IMR-90 (cell line): ENCODE measurements at regions not wholly inside any gene's neighbourhood (a gene's known extent, or its start where the extent isn't known, plus 50 kb on each side); places are given as distances from the start of the nearest gene placed in this dataset.
"Not testable (repeated sequence)": the region's sequence is repeated elsewhere in the genome, so short reads cannot be mapped to it uniquely, and the experiment has no call there.

Experiments used
- CEBPB ChIP-seq: IDR thresholded peaks from 2 replicates; pipeline ENCODE4 v1.6.1; 2012; ENCODE audit warnings: low read depth, low read length, improper control_type of control experiment
- FOS ChIP-seq: fragments of 150-350 bp; IDR thresholded peaks from 2 replicates; pipeline ENCODE4 v1.6.1; 2016; ENCODE audit warnings: low read depth, low read length
- MXI1 ChIP-seq: IDR thresholded peaks from 2 replicates; pipeline ENCODE4 v1.6.1; 2012; ENCODE audit warnings: low read depth, mild to moderate bottlenecking, low read length, moderate library complexity, borderline replicate concordance
- POLR2A ChIP-seq: IDR thresholded peaks from 2 replicates; pipeline ENCODE4 v1.6.1; 2012; ENCODE audit warnings: mild to moderate bottlenecking, low read depth, low read length
- RAD21 ChIP-seq: IDR thresholded peaks from 2 replicates; pipeline ENCODE4 v1.6.1; 2012; ENCODE audit warnings: low read length, improper control_type of control experiment
- RCOR1 ChIP-seq: IDR thresholded peaks from 2 replicates; pipeline ENCODE4 v1.6.1; 2012; ENCODE audit warnings: mild to moderate bottlenecking, low read length, improper control_type of control experiment; ENCODE audit not compliant: insufficient replicate concordance
- RFX5 ChIP-seq: IDR thresholded peaks from 2 replicates; pipeline ENCODE4 v1.8.0; 2012; ENCODE audit warnings: low read depth, mild to moderate bottlenecking, low read length, moderate library complexity
- SMC3 ChIP-seq: fragments of 150-350 bp; IDR thresholded peaks from 2 replicates; pipeline ENCODE4 v1.6.1; 2016; ENCODE audit warnings: low read depth, mild to moderate bottlenecking, antibody characterized with exemption, low read length, moderate library complexity
- TF ChIP-seq, protein P1 (sequence below): conservative IDR thresholded peaks from 2 replicates; pipeline ENCODE4 v1.5.1; 2012; ENCODE audit warnings: mild to moderate bottlenecking, low read depth, low read length, improper control_type of control experiment
- TF ChIP-seq, protein P2 (sequence below): fragments of 150-350 bp; IDR thresholded peaks from 2 replicates; pipeline ENCODE4 v1.6.1; 2017; ENCODE audit warnings: mild to moderate bottlenecking, antibody characterized with exemption, low read length, low read depth
- TF ChIP-seq, protein P3 (sequence below): fragments of 150-350 bp; IDR thresholded peaks from 2 replicates; pipeline ENCODE4 v1.6.1; 2016; ENCODE audit warnings: low read depth, mild to moderate bottlenecking, low read length, moderate library complexity, borderline replicate concordance

DNA sequence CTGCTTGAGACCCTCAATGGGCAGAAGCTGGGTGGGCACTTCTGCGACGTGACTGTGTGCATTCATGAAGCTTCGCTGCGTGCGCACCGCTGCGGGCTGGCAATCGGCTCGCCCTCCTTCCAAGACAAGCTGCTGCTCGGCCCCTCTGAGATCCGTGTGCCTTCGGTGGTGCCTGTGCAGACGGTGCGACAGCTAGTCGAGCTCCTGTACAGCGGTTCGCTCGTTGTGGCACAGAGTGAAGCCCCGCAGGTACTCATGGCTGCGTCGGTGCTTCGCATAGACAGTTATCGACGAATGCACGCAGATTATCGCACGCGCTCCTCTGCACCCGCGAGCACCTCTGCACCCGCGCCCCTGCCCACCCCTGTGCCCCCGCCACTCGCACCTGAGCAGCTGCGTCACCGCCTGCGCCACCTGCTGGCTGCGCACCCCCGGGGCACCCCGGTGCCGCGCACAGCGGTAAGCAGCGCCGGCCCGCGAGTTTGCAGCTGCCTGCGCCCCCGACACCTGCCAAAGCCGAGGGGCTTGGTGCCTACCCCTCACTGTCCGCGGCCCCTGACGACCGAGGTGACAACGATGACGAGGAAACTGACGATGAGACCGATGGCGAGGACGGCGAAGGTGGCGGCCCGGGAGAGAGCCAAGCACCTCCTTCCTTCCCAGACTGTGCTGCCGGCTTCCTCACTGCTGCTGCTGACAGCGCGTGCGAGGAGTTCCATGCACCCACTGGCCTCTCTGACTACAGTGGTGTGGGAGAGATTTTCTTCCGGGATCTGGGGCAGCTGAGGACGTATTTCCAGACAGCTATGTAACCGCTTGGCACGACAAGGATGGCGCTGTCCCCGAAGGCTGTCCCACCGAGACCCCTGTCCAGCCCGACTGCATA lies 89.2 kb downstream of the LIMS4 start:
- TF ChIP-seq, protein P1, sequence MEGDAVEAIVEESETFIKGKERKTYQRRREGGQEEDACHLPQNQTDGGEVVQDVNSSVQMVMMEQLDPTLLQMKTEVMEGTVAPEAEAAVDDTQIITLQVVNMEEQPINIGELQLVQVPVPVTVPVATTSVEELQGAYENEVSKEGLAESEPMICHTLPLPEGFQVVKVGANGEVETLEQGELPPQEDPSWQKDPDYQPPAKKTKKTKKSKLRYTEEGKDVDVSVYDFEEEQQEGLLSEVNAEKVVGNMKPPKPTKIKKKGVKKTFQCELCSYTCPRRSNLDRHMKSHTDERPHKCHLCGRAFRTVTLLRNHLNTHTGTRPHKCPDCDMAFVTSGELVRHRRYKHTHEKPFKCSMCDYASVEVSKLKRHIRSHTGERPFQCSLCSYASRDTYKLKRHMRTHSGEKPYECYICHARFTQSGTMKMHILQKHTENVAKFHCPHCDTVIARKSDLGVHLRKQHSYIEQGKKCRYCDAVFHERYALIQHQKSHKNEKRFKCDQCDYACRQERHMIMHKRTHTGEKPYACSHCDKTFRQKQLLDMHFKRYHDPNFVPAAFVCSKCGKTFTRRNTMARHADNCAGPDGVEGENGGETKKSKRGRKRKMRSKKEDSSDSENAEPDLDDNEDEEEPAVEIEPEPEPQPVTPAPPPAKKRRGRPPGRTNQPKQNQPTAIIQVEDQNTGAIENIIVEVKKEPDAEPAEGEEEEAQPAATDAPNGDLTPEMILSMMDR = not testable (repeated sequence)
- TF ChIP-seq RAD21, SMC3, MXI1, CEBPB, POLR2A, FOS, RCOR1, RFX5: not testable (repeated sequence)
- TF ChIP-seq, protein P2, sequence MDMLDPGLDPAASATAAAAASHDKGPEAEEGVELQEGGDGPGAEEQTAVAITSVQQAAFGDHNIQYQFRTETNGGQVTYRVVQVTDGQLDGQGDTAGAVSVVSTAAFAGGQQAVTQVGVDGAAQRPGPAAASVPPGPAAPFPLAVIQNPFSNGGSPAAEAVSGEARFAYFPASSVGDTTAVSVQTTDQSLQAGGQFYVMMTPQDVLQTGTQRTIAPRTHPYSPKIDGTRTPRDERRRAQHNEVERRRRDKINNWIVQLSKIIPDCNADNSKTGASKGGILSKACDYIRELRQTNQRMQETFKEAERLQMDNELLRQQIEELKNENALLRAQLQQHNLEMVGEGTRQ = not testable (repeated sequence)
- TF ChIP-seq, protein P3, sequence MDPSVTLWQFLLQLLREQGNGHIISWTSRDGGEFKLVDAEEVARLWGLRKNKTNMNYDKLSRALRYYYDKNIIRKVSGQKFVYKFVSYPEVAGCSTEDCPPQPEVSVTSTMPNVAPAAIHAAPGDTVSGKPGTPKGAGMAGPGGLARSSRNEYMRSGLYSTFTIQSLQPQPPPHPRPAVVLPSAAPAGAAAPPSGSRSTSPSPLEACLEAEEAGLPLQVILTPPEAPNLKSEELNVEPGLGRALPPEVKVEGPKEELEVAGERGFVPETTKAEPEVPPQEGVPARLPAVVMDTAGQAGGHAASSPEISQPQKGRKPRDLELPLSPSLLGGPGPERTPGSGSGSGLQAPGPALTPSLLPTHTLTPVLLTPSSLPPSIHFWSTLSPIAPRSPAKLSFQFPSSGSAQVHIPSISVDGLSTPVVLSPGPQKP = not testable (repeated sequence)
